G401.6 (cell line): ENCODE measurements at regions not wholly inside any gene's neighbourhood (a gene's known extent, or its start where the extent isn't known, plus 50 kb on each side); places are given as distances from the start of the nearest gene placed in this dataset.

Source experiments
- FAIRE-seq: peaks from 2 replicates; lab custom pipeline; 2012; peaks lifted over from hg19 to GRCh38; lab: Jason Lieb, UNC

DNA sequence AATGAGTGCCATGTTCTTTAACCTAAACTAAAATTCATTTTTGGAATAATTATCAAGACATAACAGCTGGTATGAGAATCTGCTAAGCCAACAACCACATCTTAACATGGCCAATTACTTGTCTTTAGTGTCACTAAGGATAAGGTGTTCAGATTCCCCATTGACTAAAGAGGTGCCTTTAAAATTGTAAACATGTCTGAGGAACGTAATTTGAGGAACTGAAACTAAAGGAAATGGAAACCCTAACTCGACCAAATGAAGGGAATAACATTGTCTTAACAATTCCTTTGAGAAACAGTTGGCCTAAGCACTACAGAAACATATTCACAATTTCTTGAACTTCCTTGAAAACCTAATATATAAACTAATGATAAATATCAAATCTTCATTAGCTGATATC lies 355.4 kb upstream of the GULP1 start:
- no peak for FAIRE-seq

DNA sequence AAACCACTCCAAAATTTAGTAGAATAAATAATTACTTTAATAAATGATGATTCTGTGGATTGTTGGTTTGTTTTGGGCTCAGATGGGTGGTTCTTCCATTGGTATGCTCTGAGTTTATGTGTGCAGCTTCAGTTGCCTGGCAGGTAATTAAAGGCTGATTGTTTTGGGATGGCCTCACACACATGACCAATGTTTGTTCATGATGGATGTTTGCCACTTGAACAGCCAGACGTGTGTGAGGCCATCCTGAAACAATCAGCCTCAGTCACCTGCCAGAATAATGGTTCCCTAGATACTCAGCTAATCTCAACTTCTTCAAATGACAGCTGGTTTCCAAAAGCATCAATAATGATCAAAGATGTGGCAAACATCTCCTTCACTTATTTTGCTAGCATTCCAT lies 352.5 kb upstream of the GULP1 start:
- no peak for FAIRE-seq

GRCh38 chr2:187942876-187943275 lies 348.8 kb upstream of the GULP1 start:
- no peak for FAIRE-seq

DNA sequence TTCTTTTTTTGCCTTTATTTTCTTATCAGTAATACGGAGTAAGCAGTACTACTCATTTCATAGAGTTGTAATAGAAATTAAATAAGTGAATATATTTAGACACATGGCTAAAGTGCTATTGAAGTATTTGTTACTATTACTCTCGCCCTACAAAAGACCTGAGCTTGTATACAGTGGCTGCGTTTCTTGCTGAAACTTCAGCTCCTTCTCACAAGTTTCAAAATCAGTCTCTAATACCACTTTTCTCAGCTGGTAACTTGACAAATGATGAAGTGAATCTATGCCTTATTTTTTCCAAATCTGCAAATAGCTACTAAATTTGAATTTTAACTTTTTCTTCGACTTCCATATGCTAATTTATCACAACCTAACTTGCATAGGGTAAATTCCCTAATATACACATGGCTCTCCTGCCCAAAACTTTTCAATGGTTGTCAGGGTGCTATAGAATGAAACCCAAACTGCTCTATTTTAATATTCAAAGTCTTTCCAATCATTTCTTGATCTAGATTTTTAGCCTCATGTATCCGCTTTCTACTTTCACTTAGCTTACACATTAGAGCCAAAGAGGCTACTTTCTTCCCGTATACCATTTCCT lies 347.8 kb upstream of the GULP1 start:
- no peak for FAIRE-seq

- FAIRE-seq, result no peak
Observed at GRCh38 chr2:187949859-187950258, 341.8 kb upstream of the GULP1 start.

GRCh38 chr2:187951470-187952218 lies 340.0 kb upstream of the GULP1 start:
- no peak for FAIRE-seq

DNA sequence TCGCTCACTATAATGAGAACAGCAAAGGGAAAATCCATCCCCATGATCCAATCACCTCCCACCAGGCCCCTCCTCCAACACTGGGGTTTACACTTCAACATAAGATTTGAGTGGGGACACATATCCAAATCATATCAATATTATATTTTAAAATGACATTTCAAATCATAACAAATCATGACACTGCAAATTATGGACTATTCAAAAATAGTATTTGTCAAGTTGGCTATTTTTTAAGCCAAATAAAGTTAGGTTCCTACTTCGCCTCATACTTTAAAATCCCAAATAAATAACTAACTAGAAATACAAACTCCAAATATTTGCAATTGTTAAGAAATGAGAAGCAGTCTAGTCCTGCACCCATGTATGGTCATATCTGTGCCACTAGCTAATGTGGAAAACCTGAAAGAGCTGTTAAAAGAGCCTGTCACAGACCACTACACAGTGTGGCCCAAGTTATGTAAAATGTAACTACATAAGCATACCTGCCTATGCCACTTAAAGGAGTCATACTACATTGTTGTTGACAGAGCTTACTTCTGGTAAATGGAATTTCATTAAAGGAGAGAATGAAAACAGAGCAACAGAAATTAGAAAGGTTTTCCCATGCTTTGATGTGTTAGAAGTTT lies 334.7 kb upstream of the GULP1 start:
- no peak for FAIRE-seq

GRCh38 chr2:187959821-187960220 lies 331.9 kb upstream of the GULP1 start:
- no peak for FAIRE-seq

GRCh38 chr2:187962538-187962937 lies 329.1 kb upstream of the GULP1 start:
- no peak for FAIRE-seq

DNA sequence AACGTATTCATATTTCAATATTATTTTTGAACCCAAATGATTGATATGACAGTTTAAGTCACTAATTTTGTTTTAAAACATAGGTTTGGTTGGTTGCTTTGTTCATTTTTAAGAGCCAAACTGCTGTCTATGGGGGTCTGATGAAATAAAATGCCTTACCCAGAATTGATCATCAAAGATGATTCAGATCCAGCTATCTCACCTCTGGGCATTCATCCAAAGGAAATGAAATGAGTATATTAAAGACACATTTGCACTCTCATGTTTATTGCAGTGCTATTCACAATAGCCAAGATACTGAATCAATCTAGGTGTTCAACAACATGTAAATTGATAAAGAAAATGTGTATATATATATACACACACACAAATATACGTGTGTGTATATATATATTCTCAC lies 326.9 kb upstream of the GULP1 start:
- FAIRE-seq, result no peak

GRCh38 chr2:187966924-187967323 lies 324.8 kb upstream of the GULP1 start:
- FAIRE-seq, result no peak

DNA sequence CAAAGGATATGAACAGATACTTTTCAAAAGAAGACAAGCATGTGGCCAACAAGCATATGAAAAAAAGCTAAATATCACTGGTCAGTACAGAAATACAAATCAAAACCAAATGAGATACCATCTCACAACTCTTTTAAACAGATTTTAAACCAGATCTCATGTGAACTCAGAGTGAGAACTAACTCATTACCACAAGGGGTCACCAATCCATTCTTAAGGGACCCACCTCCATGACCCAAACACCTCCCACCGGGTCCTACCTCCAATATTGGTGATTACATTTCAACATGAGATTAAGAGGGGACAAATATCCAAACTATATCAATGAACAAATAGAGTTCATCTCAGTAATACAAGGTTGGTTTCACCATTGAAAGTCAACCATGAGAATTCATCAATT lies 319.8 kb upstream of the GULP1 start:
- FAIRE-seq, result no peak

- peak; percentile 99 for FAIRE-seq
Observed at GRCh38 chr2:187976259-187976985, 315.3 kb upstream of the GULP1 start.

DNA sequence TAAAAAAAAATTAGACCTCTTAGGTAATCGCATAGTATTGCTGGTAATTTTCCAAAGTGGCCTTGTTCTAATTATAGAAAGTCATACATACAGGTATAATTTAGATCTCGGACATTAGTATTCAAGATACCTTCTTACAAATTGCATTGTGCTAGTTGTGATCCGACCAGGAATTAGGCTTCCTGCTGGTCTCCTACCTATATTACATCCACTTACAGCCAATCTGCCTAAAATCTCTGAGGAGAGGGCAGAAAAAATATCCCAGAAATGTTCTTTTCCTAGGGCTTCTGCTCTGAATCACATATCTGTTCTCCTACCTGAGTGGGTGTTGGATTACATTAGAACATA lies 314.7 kb upstream of the GULP1 start:
- no peak for FAIRE-seq

- no peak for FAIRE-seq
Observed at GRCh38 chr2:187978356-187978755, 313.3 kb upstream of the GULP1 start.

- no peak for FAIRE-seq
Observed at GRCh38 chr2:187982668-187983067, 309.0 kb upstream of the GULP1 start.

- no peak for FAIRE-seq
Observed at GRCh38 chr2:187985195-187985594, 306.5 kb upstream of the GULP1 start.

GRCh38 chr2:187985923-187986322 lies 305.8 kb upstream of the GULP1 start:
- FAIRE-seq, result no peak

- FAIRE-seq, result no peak
Observed at GRCh38 chr2:187986390-187987105, 305.1 kb upstream of the GULP1 start.

DNA sequence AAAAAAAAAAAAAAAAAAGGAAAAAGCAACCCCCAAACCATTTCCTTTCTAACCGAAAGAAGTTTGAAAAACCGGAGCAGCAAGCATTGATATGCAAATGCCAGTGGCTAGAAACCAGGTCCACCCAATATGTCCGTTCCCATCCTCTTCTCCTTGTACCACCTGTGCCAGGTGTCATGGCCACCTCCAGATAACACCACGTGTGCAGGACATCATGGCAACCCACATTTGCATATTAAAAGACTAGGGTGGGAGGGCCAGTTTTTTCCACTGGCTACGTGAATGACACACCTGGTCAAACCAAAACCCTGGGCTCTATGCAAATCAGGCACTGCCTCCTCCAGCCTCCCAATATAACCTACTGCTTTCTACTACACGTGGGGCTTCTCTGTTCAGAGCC lies 303.3 kb upstream of the GULP1 start:
- no peak for FAIRE-seq

DNA sequence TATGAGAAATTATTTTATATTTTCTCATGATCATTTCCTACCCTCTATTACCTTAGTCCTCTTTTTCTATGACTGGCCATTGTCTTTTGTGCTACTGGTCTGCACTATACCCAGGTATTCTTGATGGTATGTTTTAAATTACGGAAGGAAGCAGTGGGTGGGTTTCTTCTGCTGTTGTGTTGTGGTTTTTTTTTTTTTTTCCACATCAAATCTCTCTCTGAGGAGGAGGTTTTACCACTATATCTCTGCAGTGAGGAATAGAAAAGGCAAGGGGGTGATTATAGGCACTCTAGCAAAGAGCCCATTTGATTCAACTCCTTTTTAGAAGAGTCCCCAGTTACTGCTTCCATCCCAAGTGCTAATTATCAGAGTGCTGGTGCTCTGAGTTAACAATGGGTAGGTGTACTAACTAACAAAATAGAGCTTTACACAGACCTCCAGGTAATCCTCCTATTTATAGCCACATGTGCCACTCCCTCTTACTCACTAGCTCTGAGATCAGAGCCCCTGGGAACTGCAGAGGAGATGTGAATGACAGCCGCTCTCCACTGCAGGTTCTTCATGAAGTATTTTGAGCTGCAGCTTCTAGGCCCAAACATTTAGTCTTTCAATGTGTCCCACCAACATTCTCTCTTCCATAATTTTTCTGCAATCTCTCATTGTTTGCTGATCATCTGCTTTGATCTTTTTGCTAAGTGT lies 301.6 kb upstream of the GULP1 start:
- no peak for FAIRE-seq

DNA sequence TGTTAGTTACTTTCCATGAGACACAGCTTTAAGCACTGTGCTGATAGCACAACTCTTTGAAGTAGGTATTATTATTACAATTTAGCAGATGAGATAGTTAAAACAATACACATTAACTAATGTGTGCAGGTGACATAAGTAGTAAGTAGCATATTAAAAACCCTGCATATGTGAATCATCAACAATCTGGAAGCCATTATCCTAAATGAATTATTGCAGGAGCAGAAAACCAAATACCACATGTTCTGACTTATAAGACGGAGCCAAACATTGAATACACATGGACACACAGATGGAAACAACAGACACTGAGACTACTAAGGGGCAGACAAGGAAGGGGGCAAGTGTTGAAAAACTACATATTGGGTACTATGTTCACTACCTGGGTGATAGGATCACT lies 300.3 kb upstream of the GULP1 start:
- no peak for FAIRE-seq
